K562 (cell line): ENCODE measurements at regions not wholly inside any gene's neighbourhood (a gene's known extent, or its start where the extent isn't known, plus 50 kb on each side); places are given as distances from the start of the nearest gene placed in this dataset.

Experiments used
- ATAC-seq: fragments of 200-7000 bp; cut with Tn5 transposase; 3 replicates; pipeline ENCODE4 v1.9.1; 2020; ENCODE audit warnings: moderate library complexity
- BruUV-seq: library from RNA; stranded (reverse); fragments of 400-500 nt; replicated peaks from 2 replicates; lab custom pipeline; 2021; lab: Mats Ljungman, UMichigan
- CTCF ChIA-PET: fragments of 300-600 bp; formaldehyde crosslinking; extraction: SDS; loops from one replicate; lab custom pipeline; 2021; ENCODE audit warnings: low intra/inter-chr PET ratio; lab: Yijun Ruan, JAX
- POLR2A ChIA-PET: fragments of 300-600, 350-650 bp; sonication (Branson Sonifier 250); formaldehyde crosslinking; extraction: SDS; loops from one replicate; lab custom pipeline; 2021; ENCODE audit warnings: antibody characterized with exemption, inconsistent platforms; lab: Yijun Ruan, JAX
- DNase-seq, 4 experiments: peaks; one replicate each; pipeline versions ENCODE4 v3.0.0 to v3.0.0-alpha.2; 2011 to 2018; ENCODE audit warnings: low spot score in 3 of 4, mixed read lengths in 3 of 4; ENCODE audit errors: extremely low read depth in 1 of 4
- FAIRE-seq: peaks from 2 replicates; lab custom pipeline; 2011; peaks lifted over from hg19 to GRCh38; lab: Jason Lieb, UNC
- H2AFZ ChIP-seq: 2 replicates; pipeline ENCODE4 v1.6.0; 2011; ENCODE audit warnings: low read depth, low read length, control low read depth, inconsistent platforms
- H3K27ac ChIP-seq: fragments of 200-600 bp; 3 replicates; pipeline ENCODE4 v1.8.0; 2011; ENCODE audit warnings: low read depth, mild to moderate bottlenecking, control low read depth, inconsistent platforms, low read length, moderate library complexity, mixed read lengths; ENCODE audit errors: extremely low read depth
- H3K27me3 ChIP-seq, 2 experiments: fragments of 300-600 bp in 1 of 2; 2 replicates in 1 of 2; 3 replicates in 1 of 2; pipeline versions ENCODE4 v1.6.0 to v1.8.0; 2011; ENCODE audit warnings: inconsistent platforms in 2 of 2, low read length in 2 of 2, mild to moderate bottlenecking in 1 of 2, mixed read lengths in 1 of 2, moderate library complexity in 1 of 2; ENCODE audit not compliant: control insufficient read depth in 2 of 2, insufficient read depth in 2 of 2
- H3K36me3 ChIP-seq: fragments of 300-600 bp; 3 replicates; pipeline ENCODE4 v1.8.0; 2011; ENCODE audit warnings: mild to moderate bottlenecking, low read length, inconsistent platforms; ENCODE audit not compliant: control insufficient read depth, insufficient read depth
- H3K4me1 ChIP-seq, 2 experiments: fragments of 200-600 bp in 1 of 2; replicated peaks in 1 of 2; 2 replicates in 1 of 2; 3 replicates in 1 of 2; pipeline versions ENCODE4 v1.5.1 to v1.8.0; 2011; ENCODE audit warnings: inconsistent platforms in 2 of 2, low read length in 2 of 2, mild to moderate bottlenecking in 1 of 2, mixed read lengths in 1 of 2, moderate library complexity in 1 of 2; ENCODE audit not compliant: control insufficient read depth in 2 of 2, insufficient read depth in 2 of 2
- H3K4me2 ChIP-seq: 2 replicates; pipeline ENCODE4 v1.6.1; 2011; ENCODE audit warnings: low read length, control low read depth, inconsistent platforms, mixed read lengths; ENCODE audit not compliant: insufficient read depth
- H3K4me3 ChIP-seq: fragments of 200-600 bp; sonication (generic), shearing (Covaris generic); 2 replicates; pipeline ENCODE4 v1.5.1; 2016; ENCODE audit warnings: control low read depth, inconsistent platforms
- H3K79me2 ChIP-seq: fragments of 200-600 bp; 3 replicates; pipeline ENCODE4 v1.8.0; 2011; ENCODE audit warnings: low read length, inconsistent platforms; ENCODE audit not compliant: control insufficient read depth, insufficient read depth
- H3K9ac ChIP-seq, 2 experiments: 2 replicates each; pipeline versions ENCODE4 v1.6.0 to v1.6.1; 2011; ENCODE audit warnings: low read depth in 2 of 2, low read length in 2 of 2, control low read depth in 1 of 2, inconsistent platforms in 1 of 2, mild to moderate bottlenecking in 1 of 2, mixed read lengths in 1 of 2; ENCODE audit not compliant: insufficient read depth in 1 of 2
- H3K9me1 ChIP-seq: one replicate; pipeline ENCODE4 v1.6.0; 2011; ENCODE audit warnings: inconsistent platforms, mild to moderate bottlenecking, low read length, moderate library complexity; ENCODE audit not compliant: control insufficient read depth, insufficient read depth
- H3K9me3 ChIP-seq: replicated peaks from 2 replicates; pipeline ENCODE4 v1.5.1; 2011; ENCODE audit warnings: low read depth, low read length, inconsistent platforms; ENCODE audit not compliant: control insufficient read depth, insufficient read depth
- H4K20me1 ChIP-seq: replicated peaks from 2 replicates; pipeline ENCODE4 v1.6.1; 2011; ENCODE audit warnings: low read length, inconsistent platforms, mixed read lengths; ENCODE audit not compliant: control insufficient read depth, insufficient read depth
- C11orf30 ChIP-seq: fragments of 450-650 bp; IDR thresholded peaks from 2 replicates; pipeline ENCODE4 v1.6.1; 2016; ENCODE audit warnings: low read depth, mild to moderate bottlenecking
- CBFA2T3 ChIP-seq: fragments of 450-650 bp; IDR thresholded peaks from 2 replicates; pipeline ENCODE4 v1.6.1; 2017
- CREBBP ChIP-seq: IDR thresholded peaks from one replicate; pipeline ENCODE4 v1.6.1; 2012; ENCODE audit warnings: low read depth, mild to moderate bottlenecking, control low read depth, inconsistent platforms, low read length
- EHMT2 ChIP-seq: fragments of 450-650 bp; IDR thresholded peaks from 2 replicates; pipeline ENCODE4 v1.6.1; 2018; ENCODE audit warnings: antibody characterized with exemption
- ELF1 ChIP-seq: fragments of 200-800 bp; sonication (Bioruptor generic); IDR thresholded peaks from 2 replicates; pipeline ENCODE4 v1.6.1; 2016; ENCODE audit warnings: missing genetic modification characterization, missing compliant biosample characterization
- FOXK2 ChIP-seq, 2 experiments: fragments of 450-650 bp; IDR thresholded peaks in 1 of 2; conservative IDR thresholded peaks in 1 of 2; 2 replicates each; pipeline ENCODE4 v1.6.1; 2016; ENCODE audit warnings: low read depth in 2 of 2, mild to moderate bottlenecking in 1 of 2
- JUND ChIP-seq, 2 experiments: IDR thresholded peaks; 2 replicates in 1 of 2; 3 replicates in 1 of 2; pipeline ENCODE4 v1.6.1; 2011; ENCODE audit warnings: borderline replicate concordance in 2 of 2, low read depth in 2 of 2, low read length in 2 of 2, improper control_type of control experiment in 1 of 2, missing biosample characterization in 1 of 2, missing genetic modification characterization in 1 of 2, missing genetic modification reagents in 1 of 2
- MAFG ChIP-seq: fragments of 450-650 bp; conservative IDR thresholded peaks from 2 replicates; pipeline ENCODE4 v1.6.1; 2016; ENCODE audit warnings: missing genetic modification characterization, missing compliant biosample characterization
- MAFK ChIP-seq: IDR thresholded peaks from 2 replicates; pipeline ENCODE4 v1.6.1; 2011; ENCODE audit warnings: low read length, improper control_type of control experiment
- MIER1 ChIP-seq: fragments of 450-650 bp; IDR thresholded peaks from 2 replicates; pipeline ENCODE4 v1.6.1; 2016; ENCODE audit warnings: antibody characterized with exemption, mild to moderate bottlenecking, low read depth
- MNT ChIP-seq, 2 experiments: fragments of 450-650 bp; conservative IDR thresholded peaks; 2 replicates each; pipeline ENCODE4 v1.6.1; 2017; ENCODE audit warnings: mild to moderate bottlenecking in 2 of 2, moderate library complexity in 2 of 2
- NCOA1 ChIP-seq: fragments of 450-650 bp; IDR thresholded peaks from 2 replicates; pipeline ENCODE4 v1.6.1; 2016; ENCODE audit warnings: low read depth
- SETDB1 ChIP-seq: IDR thresholded peaks from one replicate; pipeline ENCODE4 v1.6.1; 2012; ENCODE audit warnings: low read length, control low read depth, inconsistent platforms
- STAT5B ChIP-seq: fragments of 250-450 bp; sonication (Bioruptor Pico); IDR thresholded peaks from 2 replicates; pipeline ENCODE4 v1.8.0; 2021; ENCODE audit warnings: mild to moderate bottlenecking, inconsistent platforms
- ZMIZ1 ChIP-seq, 2 experiments: fragments of 150-350 bp in 1 of 2; IDR thresholded peaks; 2 replicates each; pipeline ENCODE4 v1.6.1; 2012 to 2016; ENCODE audit warnings: low read depth in 2 of 2, low read length in 2 of 2, mild to moderate bottlenecking in 1 of 2, moderate library complexity in 1 of 2
- ZNF316 ChIP-seq: fragments of 450-650 bp; IDR thresholded peaks from 2 replicates; pipeline ENCODE4 v1.6.1; 2016
- ZNF830 ChIP-seq: fragments of 250-450 bp; sonication (Bioruptor Pico); IDR thresholded peaks from 2 replicates; pipeline ENCODE4 v1.5.0; 2021; ENCODE audit warnings: mild to moderate bottlenecking
- WGBS: fragments of 100-300 bp; shearing (Covaris generic); methylation state at CpG from one replicate; pipeline ENCODE4 v1.1.6; 2016; ENCODE audit warnings: low coverage, mixed read lengths; ENCODE audit not compliant: insufficient coverage; ENCODE audit errors: missing lambda C conversion rate; 5-methylcytosine and 5-hydroxymethylcytosine counted together
- in situ Hi-C: fragments of 300-500 bp; cut with MboI; formaldehyde crosslinking; loops from 4 replicates; pipeline ENCODE4 v1.15.0; 2018; ENCODE audit warnings: inconsistent platforms, mixed read lengths
- intact Hi-C: fragments of 100-400 bp; cut with micrococcal nuclease; formaldehyde crosslinking; loops from 2 replicates; pipeline ENCODE4 v1.14.2; 2022

- TF ChIP-seq JUND (IDR thresholded peaks at IDR 0.05; ENCODE audit: borderline replicate concordance, low read depth, low read length): no peak
- peak; percentile 50; the same call in 1 of the 3 replicates for TF ChIP-seq JUND (tag; IDR thresholded peaks at IDR 0.05; ENCODE audit: borderline replicate concordance, low read depth, low read length)
- TF ChIP-seq ZMIZ1 (IDR thresholded peaks at IDR 0.05; ENCODE audit: low read depth in 2 of 2, low read length in 2 of 2): no peak
- TF ChIP-seq CREBBP: no peak
- TF ChIP-seq NCOA1: no peak
- no peak for TF ChIP-seq FOXK2 (conservative IDR thresholded peaks at IDR 0.05 in 1 of 2, IDR thresholded peaks at IDR 0.05 in 1 of 2; ENCODE audit: low read depth in 2 of 2)
- TF ChIP-seq MIER1: peak; percentile 95
- TF ChIP-seq, all 486 proteins: peak for 30
Measured at GRCh38 chr1:29736582-29737188, 500.4 kb downstream of the PTPRU start (continued).

GRCh38 chr1:29732453-29732852 is 496.1 kb downstream of the PTPRU start:
- Histone ChIP-seq H3K79me2 (no peaks in the 10 kb centered on the region), H3K27me3 (no peaks in the 10 kb centered on the region), H3K4me2 (no peak overlapping the region), H3K4me1 (no peaks in the 10 kb centered on the region), H3K9me3 (no peaks in the 10 kb centered on the region), H3K36me3 (no peaks in the 10 kb centered on the region), H3K4me3 (no peak overlapping the region), H3K9me1 (no peaks in the 10 kb centered on the region), H3K9ac (no peak overlapping the region), H2AFZ (no peak overlapping the region), H4K20me1 (no peaks in the 10 kb centered on the region; the same call in 1 of the 2 replicates), H3K27ac (no peak overlapping the region)
- no peak for DNase-seq
- CTCF ChIA-PET: no interaction called here
- 3% methylated on average over 3 of the region's 3 CpGs for WGBS
- FAIRE-seq: peak; percentile 67
- ATAC-seq: no peak
- no TSS peak for BruUV-seq
- intact Hi-C loops: no loop called here
- POLR2A ChIA-PET: no interaction called here
- in situ Hi-C loops: no loop called here
- TF ChIP-seq MAFG (tag) (peak; percentile 80), C11orf30 (peak; percentile 74), MAFK (peak; percentile 38; the same call in 1 of the 2 replicates), EHMT2 (0 out of 2 replicates have a peak, but pooled peaks have one; percentile 15), MNT (conservative IDR thresholded peaks at IDR 0.05) (no peak), ZNF830 (CRISPR knock-in tag) (no peak), CBFA2T3 (no peak), ZNF316 (peak; percentile 72), ELF1 (tag) (0 out of 2 replicates have a peak, but pooled peaks have one; percentile 43), SETDB1 (no peak), STAT5B (CRISPR knock-in tag) (no peak)
